ENCODE measurements at regions not wholly inside any gene's neighbourhood (a gene's known extent, or its start where the extent isn't known, plus 50 kb on each side); places are given as distances from the start of the nearest gene placed in this dataset.

GRCh38 chr14:26008290-26008689 lies 589.5 kb downstream of the NOVA1 start:
- WGBS, 2 donors = 50 to 61% methylated on average over 2 of the region's 2 CpGs
- Histone ChIP-seq H3K9me3 (no peaks in the 10 kb centered on the region), H3K4me1 (no peaks in the 10 kb centered on the region), H3K27ac (no peak overlapping the region), H3K27me3 (no peaks in the 10 kb centered on the region), H3K4me3 (replicated peaks in 1 of 3) (no peak overlapping the region), H3K36me3 (no peaks in the 10 kb centered on the region)
- no peak for TF ChIP-seq CTCF (IDR thresholded peaks at IDR 0.05)
- TF ChIP-seq POLR2A (IDR thresholded peaks at IDR 0.05) = no peak
- DNase-seq = no peak
- intact Hi-C loops (cut with DNase I) = no loop called here

- Histone ChIP-seq H3K27ac (no peak overlapping the region), H3K27me3 (no peaks in the 10 kb centered on the region), H3K4me3 (replicated peaks in 1 of 3) (no peak overlapping the region), H3K36me3 (no peaks in the 10 kb centered on the region), H3K9me3 (no peaks in the 10 kb centered on the region), H3K4me1 (no peaks in the 10 kb centered on the region)
- intact Hi-C loops (cut with DNase I) = no loop called here
- TF ChIP-seq CTCF (IDR thresholded peaks at IDR 0.05) (no peak), POLR2A (IDR thresholded peaks at IDR 0.05) (no peak)
- WGBS, 2 donors = 89 to 92% methylated on average over 2 of the region's 2 CpGs
- no peak for DNase-seq
These were observed 593.5 kb downstream of the NOVA1 start for GRCh38 chr14:26004342-26004741.

- Histone ChIP-seq H3K4me1 (no peaks in the 10 kb centered on the region), H3K27me3 (no peaks in the 10 kb centered on the region), H3K9me3 (no peaks in the 10 kb centered on the region), H3K4me3 (replicated peaks in 1 of 3) (no peak overlapping the region), H3K36me3 (no peaks in the 10 kb centered on the region), H3K27ac (no peak overlapping the region)
- no peak for TF ChIP-seq CTCF (IDR thresholded peaks at IDR 0.05)
- no peak for TF ChIP-seq POLR2A (IDR thresholded peaks at IDR 0.05)
- no peak for DNase-seq
- intact Hi-C loops (cut with DNase I) = no loop called here
These were observed 604.0 kb downstream of the NOVA1 start for GRCh38 chr14:25993830-25994229.

- TF ChIP-seq POLR2A (IDR thresholded peaks at IDR 0.05) (no peak), CTCF (IDR thresholded peaks at IDR 0.05) (no peak)
- WGBS, 2 donors = 64 to 73% methylated on average over 3 of the region's 3 CpGs
- DNase-seq = no peak
- H3K9me3 ChIP-seq = no peaks in the 10 kb centered on the region
- H3K4me3 ChIP-seq (replicated peaks in 1 of 3) = no peak overlapping the region
- no peaks in the 10 kb centered on the region for H3K36me3 ChIP-seq
- H3K4me1 ChIP-seq = no peaks in the 10 kb centered on the region
- H3K27me3 ChIP-seq = no peaks in the 10 kb centered on the region
- H3K27ac ChIP-seq = no peak overlapping the region
- intact Hi-C loops (cut with DNase I) = no loop called here
These were observed 609.3 kb downstream of the NOVA1 start for GRCh38 chr14:25988536-25988935.

GRCh38 chr14:25955772-25956171 lies 642.1 kb downstream of the NOVA1 start:
- intact Hi-C loops (cut with DNase I) = no loop called here
- H3K27me3 ChIP-seq = no peaks in the 10 kb centered on the region
- DNase-seq = no peak
- TF ChIP-seq POLR2A (IDR thresholded peaks at IDR 0.05) = no peak
- TF ChIP-seq CTCF (IDR thresholded peaks at IDR 0.05) = no peak
- WGBS, 2 donors = 87 to 91% methylated on average over 3 of the region's 3 CpGs
- no peaks in the 10 kb centered on the region for H3K4me1 ChIP-seq
- H3K9me3 ChIP-seq = no peaks in the 10 kb centered on the region
- H3K36me3 ChIP-seq = no peaks in the 10 kb centered on the region
- no peak overlapping the region for H3K4me3 ChIP-seq (replicated peaks in 1 of 3)
- no peak overlapping the region for H3K27ac ChIP-seq
